AG04449 (cell line): ENCODE measurements at regions not wholly inside any gene's neighbourhood (a gene's known extent, or its start where the extent isn't known, plus 50 kb on each side); places are given as distances from the start of the nearest gene placed in this dataset.
"Not testable (repeated sequence)": the region's sequence is repeated elsewhere in the genome, so short reads cannot be mapped to it uniquely, and the experiment has no call there.

Experiments
- CTCF ChIA-PET: fragments of 350-600 bp; formaldehyde crosslinking; extraction: SDS; loops from one replicate; lab custom pipeline; 2021; ENCODE audit warnings: antibody characterized with exemption; lab: Yijun Ruan, JAX
- POLR2A ChIA-PET: fragments of 400-600, 350-600 bp; formaldehyde crosslinking; extraction: SDS; loops from one replicate; lab custom pipeline; 2020; ENCODE audit warnings: antibody characterized with exemption, inconsistent platforms; lab: Yijun Ruan, JAX
- DNase-seq: peaks from one replicate; pipeline ENCODE4 v3.0.0-alpha.2; 2010; ENCODE audit warnings: low read depth, low spot score
- H3K4me3 ChIP-seq: 2 replicates; pipeline ENCODE4 v1.5.1; 2011; ENCODE audit warnings: low read depth, mild to moderate bottlenecking, control low read depth, low read length
- TF ChIP-seq, protein P1 (sequence below): IDR thresholded peaks from one replicate; pipeline ENCODE4 v1.5.1; 2011; ENCODE audit warnings: mild to moderate bottlenecking, moderate library complexity, low read length, control low read depth, inconsistent platforms; ENCODE audit not compliant: insufficient read depth; ENCODE audit errors: missing control alignments

DNA sequence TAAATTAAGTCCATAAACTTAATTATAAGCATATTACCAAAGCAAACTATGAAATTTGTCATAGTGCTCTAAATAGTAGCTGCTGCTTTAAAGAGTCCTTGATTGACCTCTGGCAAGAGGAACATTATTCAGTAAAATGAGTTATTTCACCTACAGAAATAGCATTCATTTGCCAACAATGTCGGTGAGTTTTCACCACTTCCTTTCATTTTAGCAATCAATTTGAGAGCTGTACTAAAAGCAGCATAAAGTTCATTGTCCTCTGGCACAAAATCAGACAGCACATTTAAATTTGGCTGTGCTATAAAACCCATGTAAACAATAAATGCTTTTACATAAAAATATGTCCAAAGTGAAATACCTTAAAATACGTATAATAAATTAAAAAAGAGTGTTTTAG, 1515.7 kb downstream of the SI start:
- no peak overlapping the region for H3K4me3 ChIP-seq
- ChIA-PET CTCF (no interaction called here), POLR2A (no interaction called here)
- DNase-seq: no peak
- TF ChIP-seq, protein P1, sequence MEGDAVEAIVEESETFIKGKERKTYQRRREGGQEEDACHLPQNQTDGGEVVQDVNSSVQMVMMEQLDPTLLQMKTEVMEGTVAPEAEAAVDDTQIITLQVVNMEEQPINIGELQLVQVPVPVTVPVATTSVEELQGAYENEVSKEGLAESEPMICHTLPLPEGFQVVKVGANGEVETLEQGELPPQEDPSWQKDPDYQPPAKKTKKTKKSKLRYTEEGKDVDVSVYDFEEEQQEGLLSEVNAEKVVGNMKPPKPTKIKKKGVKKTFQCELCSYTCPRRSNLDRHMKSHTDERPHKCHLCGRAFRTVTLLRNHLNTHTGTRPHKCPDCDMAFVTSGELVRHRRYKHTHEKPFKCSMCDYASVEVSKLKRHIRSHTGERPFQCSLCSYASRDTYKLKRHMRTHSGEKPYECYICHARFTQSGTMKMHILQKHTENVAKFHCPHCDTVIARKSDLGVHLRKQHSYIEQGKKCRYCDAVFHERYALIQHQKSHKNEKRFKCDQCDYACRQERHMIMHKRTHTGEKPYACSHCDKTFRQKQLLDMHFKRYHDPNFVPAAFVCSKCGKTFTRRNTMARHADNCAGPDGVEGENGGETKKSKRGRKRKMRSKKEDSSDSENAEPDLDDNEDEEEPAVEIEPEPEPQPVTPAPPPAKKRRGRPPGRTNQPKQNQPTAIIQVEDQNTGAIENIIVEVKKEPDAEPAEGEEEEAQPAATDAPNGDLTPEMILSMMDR: no peak

DNA sequence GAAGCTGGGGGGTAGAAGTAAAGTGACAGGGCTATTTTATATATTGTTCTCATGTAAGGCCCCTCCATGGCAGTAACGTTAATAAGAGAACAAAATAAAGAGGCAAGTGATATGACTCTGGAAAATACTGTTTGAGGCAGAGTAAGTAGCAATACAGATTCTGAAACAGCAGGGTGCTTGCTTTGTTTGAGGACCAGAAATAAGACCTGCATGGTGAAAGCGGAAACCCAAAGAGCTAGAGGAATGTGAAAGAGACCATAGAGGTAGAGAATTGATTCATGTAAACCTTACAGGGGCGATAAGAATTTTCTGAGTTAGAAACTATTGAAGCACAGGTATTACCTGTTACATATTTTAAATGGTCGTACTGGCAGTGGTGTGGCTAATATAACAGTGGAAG, 1517.1 kb downstream of the SI start:
- TF ChIP-seq, protein P1: no peak
- no peak overlapping the region for H3K4me3 ChIP-seq
- CTCF ChIA-PET: no interaction called here
- DNase-seq: no peak
- POLR2A ChIA-PET: no interaction called here

- no peak for DNase-seq
- TF ChIP-seq, protein P1: no peak
- POLR2A ChIA-PET: no interaction called here
- no peak overlapping the region for H3K4me3 ChIP-seq
- CTCF ChIA-PET: no interaction called here
Measured at GRCh38 chr3:163560459-163560858, 1517.8 kb downstream of the SI start.

DNA sequence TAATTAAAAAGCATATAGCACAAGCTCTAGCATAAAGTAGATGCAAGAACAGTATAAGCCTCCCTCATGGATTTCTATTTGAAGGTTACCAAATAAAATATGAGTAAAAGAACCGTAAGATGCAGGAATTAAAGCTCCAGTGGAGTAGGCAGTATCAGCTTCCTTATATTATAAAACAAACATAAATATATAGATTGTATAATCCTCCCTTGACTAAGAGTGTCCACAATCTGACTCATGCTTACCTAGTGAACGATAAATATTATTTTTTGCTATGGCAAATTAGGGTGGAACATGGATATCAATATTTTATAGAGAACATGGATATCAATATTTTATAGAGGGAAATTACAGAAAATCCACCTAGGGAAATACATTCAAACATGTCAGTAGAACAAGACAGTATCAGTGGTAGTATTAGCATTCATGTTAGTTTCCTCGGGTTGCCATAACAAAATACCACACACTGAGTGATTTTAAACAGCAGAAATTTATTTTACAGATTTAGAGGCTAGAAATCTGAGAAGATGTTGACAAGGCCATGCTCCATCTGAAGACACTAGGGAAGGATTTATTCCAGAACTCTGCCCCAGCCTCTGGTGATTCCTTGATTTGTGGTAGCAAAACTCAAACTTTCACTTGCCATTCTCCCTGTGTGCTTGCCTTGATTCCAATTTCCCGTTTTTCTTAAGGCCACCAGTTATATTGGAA, 1521.3 kb downstream of the SI start:
- DNase-seq: no peak
- POLR2A ChIA-PET: no interaction called here
- TF ChIP-seq, protein P1: no peak
- H3K4me3 ChIP-seq: no peak overlapping the region
- CTCF ChIA-PET: no interaction called here

DNA sequence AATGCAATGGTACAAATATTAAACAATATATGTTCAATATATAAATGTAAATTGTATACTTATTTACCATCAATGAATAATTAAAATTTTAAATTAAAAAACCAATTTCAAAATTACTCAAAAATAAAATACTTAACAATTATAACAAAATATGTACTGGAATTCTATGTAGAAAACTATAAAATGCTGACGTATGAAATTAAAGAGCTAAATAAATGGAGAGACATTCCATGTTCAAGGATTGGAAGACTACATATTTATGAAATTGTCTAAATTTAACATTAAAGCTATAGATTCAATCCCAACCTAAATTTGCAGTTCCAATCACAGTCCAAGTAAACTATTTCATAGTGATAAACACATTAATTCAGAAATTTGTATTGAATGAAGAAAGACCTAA, 1522.4 kb downstream of the SI start:
- TF ChIP-seq, protein P1: no peak
- CTCF ChIA-PET: no interaction called here
- no peak for DNase-seq
- POLR2A ChIA-PET: no interaction called here
- H3K4me3 ChIP-seq: no peak overlapping the region

- H3K4me3 ChIP-seq: no peak overlapping the region
- DNase-seq: no peak
- ChIA-PET CTCF (no interaction called here), POLR2A (no interaction called here)
- TF ChIP-seq, protein P1: no peak
Measured at GRCh38 chr3:163552659-163552966, 1525.7 kb downstream of the SI start.

DNA sequence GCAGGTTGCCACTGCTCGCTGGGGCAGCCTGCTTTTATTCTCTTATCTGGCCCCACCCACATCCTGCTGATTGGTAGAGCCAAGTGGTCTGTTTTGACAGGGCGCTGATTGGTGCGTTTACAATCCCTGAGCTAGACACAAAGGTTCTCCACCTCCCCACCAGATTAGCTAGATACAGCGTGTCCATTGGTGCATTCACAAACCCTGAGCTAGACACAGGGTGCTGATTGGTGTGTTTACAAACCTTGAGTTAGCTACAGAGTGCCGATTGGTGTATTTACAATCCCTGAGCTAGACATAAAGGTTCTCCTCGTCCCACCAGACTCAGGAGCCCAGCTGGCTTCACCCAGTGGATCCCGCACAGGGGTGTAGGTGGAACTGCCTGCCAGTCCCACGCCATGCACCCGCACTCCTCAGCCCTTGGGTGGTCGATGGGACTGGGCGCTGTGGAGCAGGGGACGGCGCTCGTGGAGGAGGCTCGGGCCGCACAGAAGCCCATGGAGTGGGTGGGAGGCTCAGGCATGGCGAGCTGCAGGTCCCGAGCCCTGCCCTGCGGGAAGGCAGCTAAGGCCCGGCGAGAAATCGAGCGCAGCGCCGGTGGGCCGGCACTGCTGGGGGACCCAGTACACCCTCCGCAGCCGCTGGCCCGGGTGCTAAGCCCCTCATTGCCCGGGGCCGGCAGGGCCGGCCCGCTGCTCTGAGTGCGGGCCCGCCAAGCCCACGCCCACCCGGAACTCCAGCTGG, 1526.2 kb downstream of the SI start:
- H3K4me3 ChIP-seq, POLR2A ChIA-PET: not testable (repeated sequence)

More for the DNA sequence above, 1526.2 kb downstream of the SI start:
- DNase-seq, CTCF ChIA-PET: not testable (repeated sequence)
